NT2/D1 (cell line): ENCODE measurements at regions not wholly inside any gene's neighbourhood (a gene's known extent, or its start where the extent isn't known, plus 50 kb on each side); places are given as distances from the start of the nearest gene placed in this dataset.

Experiments
- DNase-seq: peaks from one replicate; pipeline ENCODE4 v3.0.0-alpha.2; 2011; ENCODE audit warnings: low read depth, low spot score
- H3K27me3 ChIP-seq: 2 replicates; pipeline ENCODE4 v1.6.0; 2011; ENCODE audit warnings: mild to moderate bottlenecking; ENCODE audit not compliant: insufficient read length, insufficient read depth
- H3K36me3 ChIP-seq: 2 replicates; pipeline ENCODE4 v1.6.1; 2011; ENCODE audit warnings: mild to moderate bottlenecking, low read length, mixed read lengths; ENCODE audit not compliant: insufficient read depth, insufficient read length
- H3K4me1 ChIP-seq: 2 replicates; pipeline ENCODE4 v1.5.1; 2011; ENCODE audit not compliant: insufficient read depth, insufficient read length
- H3K4me3 ChIP-seq: 2 replicates; pipeline ENCODE4 v1.5.1; 2011; ENCODE audit warnings: low read depth; ENCODE audit not compliant: insufficient read length
- H3K9ac ChIP-seq: 2 replicates; pipeline ENCODE4 v1.6.0; 2011; ENCODE audit warnings: low read depth; ENCODE audit not compliant: insufficient read length
- H3K9me3 ChIP-seq: 2 replicates; pipeline ENCODE4 v1.5.1; 2011; ENCODE audit warnings: mild to moderate bottlenecking, low read length; ENCODE audit not compliant: insufficient read depth
- SUZ12 ChIP-seq: IDR thresholded peaks from 2 replicates; pipeline ENCODE4 v1.6.1; 2011; ENCODE audit not compliant: insufficient read length, insufficient read depth; ENCODE audit errors: extremely low read depth
- YY1 ChIP-seq: IDR thresholded peaks from 2 replicates; pipeline ENCODE4 v1.6.1; 2011; ENCODE audit not compliant: insufficient read length, insufficient read depth
- ZNF274 ChIP-seq: IDR thresholded peaks from 2 replicates; pipeline ENCODE4 v1.6.1; 2011; ENCODE audit warnings: mild to moderate bottlenecking, low read depth, low read length

- no peak for DNase-seq
- Histone ChIP-seq H3K9me3 (no peaks in the 10 kb centered on the region; the same call in 1 of the 2 replicates), H3K9ac (no peak overlapping the region), H3K27me3 (no peaks in the 10 kb centered on the region), H3K4me3 (no peak overlapping the region), H3K4me1 (no peaks in the 10 kb centered on the region), H3K36me3 (no peaks in the 10 kb centered on the region)
- no peak for TF ChIP-seq ZNF274
- TF ChIP-seq YY1, result no peak
- no peak for TF ChIP-seq SUZ12
Measured at GRCh38 chr2:167869200-167869599, 378.2 kb downstream of the STK39 start.

- H3K9me3 ChIP-seq, result peaks cover 32% of the 10 kb centered on the region
- DNase-seq, result no peak
- no peak overlapping the region for H3K4me3 ChIP-seq
- no peak overlapping the region for H3K9ac ChIP-seq
- H3K4me1 ChIP-seq, result no peaks in the 10 kb centered on the region
- H3K27me3 ChIP-seq, result no peaks in the 10 kb centered on the region
- no peaks in the 10 kb centered on the region for H3K36me3 ChIP-seq
- TF ChIP-seq SUZ12, result no peak
- TF ChIP-seq YY1, result no peak
Measured at GRCh38 chr2:167863377-167863776, 384.0 kb downstream of the STK39 start.

- Histone ChIP-seq H3K36me3 (no peaks in the 10 kb centered on the region), H3K9me3 (peaks cover 32% of the 10 kb centered on the region), H3K9ac (no peak overlapping the region), H3K4me3 (no peak overlapping the region), H3K27me3 (no peaks in the 10 kb centered on the region), H3K4me1 (no peaks in the 10 kb centered on the region)
- no peak for DNase-seq
- TF ChIP-seq SUZ12 (no peak), ZNF274 (no peak), YY1 (no peak)
Measured at GRCh38 chr2:167862782-167863181, 384.6 kb downstream of the STK39 start.

- Histone ChIP-seq H3K4me3 (no peak overlapping the region), H3K9me3 (peaks cover 32% of the 10 kb centered on the region), H3K27me3 (no peaks in the 10 kb centered on the region), H3K36me3 (no peaks in the 10 kb centered on the region), H3K9ac (no peak overlapping the region), H3K4me1 (no peaks in the 10 kb centered on the region)
- no peak for TF ChIP-seq SUZ12
- no peak for TF ChIP-seq YY1
- no peak for TF ChIP-seq ZNF274
- peak; percentile 25 for DNase-seq
Measured at GRCh38 chr2:167862296-167862695, 385.1 kb downstream of the STK39 start.

- Histone ChIP-seq H3K9ac (no peak overlapping the region), H3K27me3 (no peaks in the 10 kb centered on the region), H3K4me3 (no peak overlapping the region), H3K36me3 (no peaks in the 10 kb centered on the region), H3K4me1 (no peaks in the 10 kb centered on the region), H3K9me3 (peaks cover 32% of the 10 kb centered on the region)
- peak; percentile 48 for DNase-seq
- TF ChIP-seq SUZ12 (no peak), YY1 (no peak), ZNF274 (no peak)
Measured at GRCh38 chr2:167861574-167862193, 385.7 kb downstream of the STK39 start.

- no peaks in the 10 kb centered on the region for H3K36me3 ChIP-seq
- H3K9ac ChIP-seq, result no peak overlapping the region
Measured at GRCh38 chr2:167860082-167860481, 387.3 kb downstream of the STK39 start.

GRCh38 chr2:167859676-167860075, 387.7 kb downstream of the STK39 start:
- no peaks in the 10 kb centered on the region for H3K36me3 ChIP-seq
- no peak overlapping the region for H3K9ac ChIP-seq
- no peak overlapping the region for H3K4me3 ChIP-seq
- H3K9me3 ChIP-seq, result peaks cover 32% of the 10 kb centered on the region
- no peaks in the 10 kb centered on the region for H3K4me1 ChIP-seq
- DNase-seq, result no peak
- no peaks in the 10 kb centered on the region for H3K27me3 ChIP-seq
- TF ChIP-seq SUZ12, result no peak

More at GRCh38 chr2:167860082-167860481, 387.3 kb downstream of the STK39 start:
- Histone ChIP-seq H3K4me3 (no peak overlapping the region), H3K4me1 (no peaks in the 10 kb centered on the region), H3K9me3 (peaks cover 32% of the 10 kb centered on the region), H3K27me3 (no peaks in the 10 kb centered on the region)
- no peak for DNase-seq
- TF ChIP-seq SUZ12, result no peak
- TF ChIP-seq ZNF274, result no peak
- TF ChIP-seq YY1, result no peak

- no peak for DNase-seq
- H3K9me3 ChIP-seq, result peaks cover 22% of the 10 kb centered on the region
- H3K36me3 ChIP-seq, result no peaks in the 10 kb centered on the region
- H3K9ac ChIP-seq, result no peak overlapping the region
- TF ChIP-seq SUZ12, result no peak
- no peak for TF ChIP-seq YY1
- TF ChIP-seq ZNF274, result no peak
- H3K4me3 ChIP-seq, result no peak overlapping the region
- no peaks in the 10 kb centered on the region for H3K4me1 ChIP-seq
- no peaks in the 10 kb centered on the region for H3K27me3 ChIP-seq
Measured at GRCh38 chr2:167858086-167858485, 389.3 kb downstream of the STK39 start.
